PC-9 (cell line): ENCODE measurements at regions not wholly inside any gene's neighbourhood (a gene's known extent, or its start where the extent isn't known, plus 50 kb on each side); places are given as distances from the start of the nearest gene placed in this dataset.
"Not testable (repeated sequence)": the region's sequence is repeated elsewhere in the genome, so short reads cannot be mapped to it uniquely, and the experiment has no call there.

Source experiments
- BruUV-seq: library from RNA; stranded (reverse); fragments of 400-500 nt; replicated peaks from 2 replicates; lab custom pipeline; 2021; lab: Mats Ljungman, UMichigan
- CTCF ChIA-PET: fragments of 300-600 bp; sonication (Branson Sonifier 250); formaldehyde crosslinking; loops from one replicate; lab custom pipeline; 2022; ENCODE audit warnings: antibody characterized with exemption; lab: Charles Lee
- POLR2A ChIA-PET: fragments of 300-600 bp; sonication (Branson Sonifier 250); formaldehyde crosslinking; loops from one replicate; lab custom pipeline; 2022; ENCODE audit warnings: antibody characterized with exemption; ENCODE audit not compliant: unreplicated experiment; lab: Charles Lee
- DNase-seq, 2 experiments: peaks; one replicate each; pipeline versions ENCODE4 v3.0.0 to v3.0.0-alpha.2; 2015 to 2022; ENCODE audit warnings: mixed read lengths in 1 of 2
- H2AFZ ChIP-seq: fragments of 200-600 bp; sonication (generic); 2 replicates; pipeline ENCODE4 v1.8.1; 2017; ENCODE audit warnings: antibody characterized with exemption
- H3F3A ChIP-seq: fragments of 200-600 bp; sonication (generic); 2 replicates; pipeline ENCODE4 v1.8.1; 2017; ENCODE audit warnings: antibody characterized with exemption, mild to moderate bottlenecking, low read depth; ENCODE audit not compliant: insufficient read depth
- H3K27ac ChIP-seq: fragments of 200-600 bp; sonication (generic); 2 replicates; pipeline ENCODE4 v1.6.1; 2016; ENCODE audit warnings: mixed run types
- H3K27me3 ChIP-seq: fragments of 200-600 bp; sonication (generic); 2 replicates; pipeline ENCODE4 v1.6.1; 2016; ENCODE audit warnings: low read depth, mixed run types; ENCODE audit not compliant: insufficient read depth
- H3K36me3 ChIP-seq: fragments of 200-600 bp; sonication (generic); 2 replicates; pipeline ENCODE4 v1.6.1; 2016; ENCODE audit warnings: low read depth, mixed run types
- H3K4me1 ChIP-seq: fragments of 200-600 bp; sonication (generic); replicated peaks from 2 replicates; pipeline ENCODE4 v1.6.1; 2016; ENCODE audit warnings: mixed run types; ENCODE audit not compliant: insufficient read depth
- H3K4me2 ChIP-seq: fragments of 200-600 bp; sonication (generic); 2 replicates; pipeline ENCODE4 v1.6.1; 2017; ENCODE audit warnings: mixed run types
- H3K4me3 ChIP-seq: fragments of 200-600 bp; sonication (generic); 2 replicates; pipeline ENCODE4 v1.6.1; 2016; ENCODE audit warnings: mixed run types
- H3K79me2 ChIP-seq: fragments of 200-600 bp; sonication (generic); 2 replicates; pipeline ENCODE4 v1.6.1; 2017; ENCODE audit warnings: low read depth, mixed run types
- H3K9me2 ChIP-seq: fragments of 200-600 bp; sonication (generic); 2 replicates; pipeline ENCODE4 v1.8.1; 2017; ENCODE audit warnings: mild to moderate bottlenecking; ENCODE audit not compliant: insufficient read depth
- H3K9me3 ChIP-seq: fragments of 200-600 bp; sonication (generic); 2 replicates; pipeline ENCODE4 v1.8.1; 2016; ENCODE audit warnings: low read depth; ENCODE audit not compliant: insufficient read depth
- H4K20me1 ChIP-seq: fragments of 200-600 bp; sonication (generic); 2 replicates; pipeline ENCODE4 v1.8.1; 2017; ENCODE audit not compliant: insufficient read depth
- intact Hi-C: fragments of 100-400 bp; cut with micrococcal nuclease; formaldehyde crosslinking; loops from one replicate; pipeline ENCODE4 v1.10.0; 2022; ENCODE audit not compliant: unreplicated experiment

DNA sequence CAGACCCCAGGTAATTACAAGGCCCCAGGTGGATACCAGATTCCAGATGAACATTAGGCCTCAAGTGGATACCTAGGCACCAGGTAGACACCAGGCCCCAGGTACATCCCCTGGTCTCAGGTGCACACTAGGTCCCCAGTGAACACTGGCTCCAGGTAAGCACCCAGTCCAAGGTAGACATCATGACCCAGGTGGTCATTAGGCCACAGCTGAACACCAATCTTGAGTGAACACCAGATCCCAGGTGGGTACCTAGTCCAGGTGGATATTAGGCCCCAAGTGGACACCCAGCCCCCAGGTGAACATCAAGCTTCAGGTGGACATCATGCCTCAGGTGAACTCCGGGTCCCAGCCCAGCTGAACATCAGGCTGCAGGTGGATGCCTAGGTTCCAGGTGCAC, 1486.2 kb upstream of the TPTE start:
- POLR2A ChIA-PET, H3K4me1 ChIP-seq, H3K4me2 ChIP-seq, intact Hi-C loops, H3K4me3 ChIP-seq, H3K79me2 ChIP-seq, H3K27ac ChIP-seq, H3K27me3 ChIP-seq, H3K36me3 ChIP-seq, H4K20me1 ChIP-seq, H3K9me2 ChIP-seq, BruUV-seq, H2AFZ ChIP-seq, CTCF ChIA-PET, H3K9me3 ChIP-seq, DNase-seq, H3F3A ChIP-seq: not testable (repeated sequence)

DNA sequence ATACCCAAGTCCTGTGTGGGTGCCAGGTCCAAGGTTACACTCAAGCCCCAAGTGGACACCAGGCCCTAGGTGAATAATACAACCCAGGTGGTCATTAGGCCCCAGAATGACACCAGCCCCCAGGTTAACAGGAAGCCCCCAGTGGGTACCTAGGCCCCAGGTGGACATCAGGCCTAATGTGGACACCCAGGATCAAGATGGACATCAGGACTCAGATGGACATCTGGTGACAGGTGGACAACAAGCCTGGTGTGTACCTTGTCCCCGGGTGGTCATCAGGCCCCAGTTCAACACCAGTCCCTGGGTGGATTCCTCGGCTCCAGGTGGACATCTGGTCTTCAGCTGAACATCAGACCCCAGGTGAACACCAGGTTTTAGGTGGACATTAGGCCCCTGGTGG, 1485.4 kb upstream of the TPTE start:
- H3K4me2 ChIP-seq, H3K4me3 ChIP-seq, H2AFZ ChIP-seq, DNase-seq, H3F3A ChIP-seq, H3K27ac ChIP-seq, intact Hi-C loops, H3K4me1 ChIP-seq, POLR2A ChIA-PET, H4K20me1 ChIP-seq, CTCF ChIA-PET, H3K9me3 ChIP-seq, BruUV-seq, H3K36me3 ChIP-seq, H3K9me2 ChIP-seq, H3K79me2 ChIP-seq, H3K27me3 ChIP-seq: not testable (repeated sequence)

DNA sequence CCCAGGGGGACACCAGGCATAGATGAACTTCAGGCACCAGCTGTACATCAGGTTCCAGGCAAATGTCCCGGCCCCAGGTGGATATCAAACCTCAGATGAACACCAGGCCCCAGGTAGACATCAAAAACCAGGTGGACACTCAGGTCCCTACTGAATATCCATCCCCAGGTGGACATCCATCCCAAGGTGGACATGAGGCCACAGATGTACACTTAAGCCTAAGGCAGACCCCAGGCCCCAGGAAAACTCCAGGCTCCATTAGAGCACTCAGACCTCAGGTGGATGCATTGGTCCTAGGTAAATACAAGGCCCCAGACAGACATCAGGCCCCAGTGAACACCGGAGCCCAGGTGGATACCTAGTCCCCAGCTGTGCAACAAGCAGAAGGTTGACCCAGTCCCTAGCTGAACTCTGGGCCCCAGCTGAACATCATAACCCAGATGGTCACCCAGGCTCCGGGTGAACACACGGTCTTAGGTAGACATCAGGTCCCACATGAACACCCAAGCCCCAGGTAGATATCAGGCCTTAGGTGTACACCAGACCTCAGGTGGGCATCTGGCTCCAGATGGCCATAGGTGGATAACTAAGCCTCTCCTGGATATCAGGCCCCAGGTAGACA, 1484.3 kb upstream of the TPTE start:
- H3K79me2 ChIP-seq, H4K20me1 ChIP-seq, H3F3A ChIP-seq, POLR2A ChIA-PET, H3K36me3 ChIP-seq, H3K27me3 ChIP-seq, H3K9me2 ChIP-seq, BruUV-seq, H3K4me1 ChIP-seq, H3K27ac ChIP-seq, H3K4me2 ChIP-seq, DNase-seq, CTCF ChIA-PET, H3K9me3 ChIP-seq, H3K4me3 ChIP-seq, intact Hi-C loops, H2AFZ ChIP-seq: not testable (repeated sequence)

DNA sequence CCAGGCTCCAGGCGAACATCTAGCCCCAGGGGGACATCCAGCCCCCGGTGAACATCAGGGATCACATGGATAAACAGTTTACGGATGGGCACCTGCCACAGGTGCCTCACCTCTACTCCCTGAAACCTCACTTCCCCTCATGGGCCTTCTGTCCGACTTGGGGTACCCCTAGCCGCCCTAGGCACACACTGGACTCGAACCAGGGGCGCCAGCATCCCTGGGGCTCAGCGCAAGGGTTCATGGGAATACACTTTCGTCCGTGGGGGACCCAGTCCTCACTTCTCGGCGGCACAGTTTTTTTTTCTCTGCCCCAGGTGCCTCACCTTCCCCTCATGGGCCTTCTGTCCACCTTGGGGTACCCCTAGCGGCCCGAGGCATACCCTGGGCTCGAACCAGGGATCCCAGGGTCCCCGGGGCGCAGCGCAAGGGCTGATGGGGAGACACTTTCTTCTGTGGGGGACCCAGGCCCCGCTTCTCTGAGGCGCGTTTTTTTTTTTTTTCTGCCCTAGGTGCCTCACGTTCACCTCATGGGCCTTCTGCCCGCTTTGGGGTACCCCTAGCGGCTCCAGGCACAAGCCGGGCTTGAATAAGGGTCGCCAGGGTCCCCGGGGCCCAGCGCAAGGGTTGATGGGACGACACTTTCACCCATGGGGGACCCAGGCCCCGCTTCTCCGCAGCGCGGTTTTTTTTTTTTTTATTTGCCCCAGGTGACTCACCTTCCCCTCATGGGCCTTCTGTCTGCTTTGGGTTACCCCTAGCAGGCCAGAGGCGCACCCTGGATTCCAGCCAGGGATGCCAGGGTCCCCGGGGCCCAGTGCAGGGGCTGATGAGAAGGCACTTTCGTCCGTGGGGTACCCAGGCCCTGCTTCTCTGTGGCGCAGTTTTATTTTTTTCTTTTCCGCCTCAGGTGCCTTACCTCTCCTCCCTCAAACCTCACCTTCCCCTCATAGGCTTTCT, 1483.5 kb upstream of the TPTE start:
- H3K79me2 ChIP-seq, H3K27ac ChIP-seq, intact Hi-C loops, H3K4me2 ChIP-seq, H3K9me2 ChIP-seq, H3F3A ChIP-seq, CTCF ChIA-PET, H3K9me3 ChIP-seq, H3K36me3 ChIP-seq, H3K4me3 ChIP-seq, DNase-seq, H4K20me1 ChIP-seq, POLR2A ChIA-PET, H3K27me3 ChIP-seq, H2AFZ ChIP-seq, H3K4me1 ChIP-seq, BruUV-seq: not testable (repeated sequence)

DNA sequence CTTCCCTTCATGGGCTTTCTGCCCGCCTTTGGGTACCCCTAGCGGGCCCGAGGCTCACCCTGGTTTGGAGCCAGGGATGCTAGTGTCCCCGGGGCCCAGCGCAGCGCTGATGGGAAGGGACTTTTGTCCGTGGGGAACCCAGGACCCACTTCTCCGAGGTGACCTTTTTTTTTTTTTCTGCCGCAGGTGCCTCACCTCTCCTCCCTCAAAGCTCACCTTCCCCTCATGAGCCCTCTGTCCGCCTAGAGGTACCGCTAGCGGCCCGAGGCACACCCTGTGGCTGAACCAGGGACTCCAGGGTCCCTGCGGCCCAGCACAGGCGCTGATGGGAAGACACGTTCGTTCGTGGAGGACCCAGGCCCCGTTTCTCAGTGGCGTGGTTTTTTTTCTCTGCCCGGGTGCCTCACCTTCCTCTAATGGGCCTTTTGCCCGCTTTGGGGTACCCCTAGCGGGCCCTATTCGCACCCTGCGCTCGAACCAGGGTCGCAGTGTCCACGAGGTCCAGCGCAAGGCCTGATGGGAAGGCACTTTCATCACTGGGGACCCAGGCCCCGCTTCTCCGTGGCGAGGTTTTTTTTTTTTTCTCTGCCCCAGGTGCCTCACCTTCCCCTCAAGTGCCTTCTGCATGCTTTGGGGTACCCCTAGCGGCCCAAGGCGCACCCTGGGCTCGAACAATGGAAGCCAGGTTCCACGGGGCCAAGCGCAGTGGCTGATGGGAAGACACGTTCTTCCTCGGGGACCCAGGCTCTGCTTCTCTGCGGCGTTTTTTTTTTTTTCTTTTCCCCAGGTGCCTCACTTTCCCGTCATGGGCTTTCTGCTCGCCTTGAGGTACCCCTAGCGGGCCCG, 1481.6 kb upstream of the TPTE start:
- H3K4me3 ChIP-seq, intact Hi-C loops, H3K4me1 ChIP-seq, POLR2A ChIA-PET, H3K27ac ChIP-seq, H3K9me2 ChIP-seq, BruUV-seq, CTCF ChIA-PET, H3K27me3 ChIP-seq, H3K79me2 ChIP-seq, H3K9me3 ChIP-seq, H2AFZ ChIP-seq, H4K20me1 ChIP-seq, H3K4me2 ChIP-seq, DNase-seq, H3K36me3 ChIP-seq, H3F3A ChIP-seq: not testable (repeated sequence)

DNA sequence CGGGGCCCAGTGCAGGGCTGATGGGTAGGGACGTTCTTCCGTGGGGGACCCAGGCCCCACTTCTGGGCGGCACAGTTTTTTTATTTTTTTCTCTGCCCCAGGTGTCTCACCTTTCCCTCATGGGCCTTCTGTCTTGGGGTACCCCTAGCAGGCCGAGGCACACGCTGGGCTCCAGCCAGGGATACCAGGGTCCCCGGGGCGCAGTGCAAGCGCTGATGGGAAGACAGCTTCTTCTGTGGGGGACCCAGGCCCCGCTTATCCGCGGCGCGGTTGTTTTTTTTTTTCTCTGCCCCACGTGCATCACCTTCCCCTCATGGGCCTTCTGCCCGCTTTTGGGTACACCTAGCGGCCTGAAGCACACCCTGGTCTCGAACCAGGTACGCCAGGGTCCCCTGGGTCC, 1481.0 kb upstream of the TPTE start:
- H3K4me3 ChIP-seq, POLR2A ChIA-PET, H3F3A ChIP-seq, H3K4me1 ChIP-seq, DNase-seq, H4K20me1 ChIP-seq, H3K27me3 ChIP-seq, intact Hi-C loops, H3K4me2 ChIP-seq, BruUV-seq, H2AFZ ChIP-seq, H3K36me3 ChIP-seq, H3K9me3 ChIP-seq, H3K79me2 ChIP-seq, CTCF ChIA-PET, H3K27ac ChIP-seq, H3K9me2 ChIP-seq: not testable (repeated sequence)
